Neural cell (in vitro differentiated cells): ENCODE measurements at regions not wholly inside any gene's neighbourhood (a gene's known extent, or its start where the extent isn't known, plus 50 kb on each side); places are given as distances from the start of the nearest gene placed in this dataset.
"Not testable (repeated sequence)": the region's sequence is repeated elsewhere in the genome, so short reads cannot be mapped to it uniquely, and the experiment has no call there.

Experiments used
- H2AFZ ChIP-seq: fragments of 200-600, 300-800 bp; sonication (generic), shearing (Covaris generic); 2 replicates; pipeline ENCODE4 v1.6.0; 2014; ENCODE audit warnings: low read depth, mild to moderate bottlenecking, antibody characterized with exemption, low read length, moderate library complexity
- H3F3A ChIP-seq: fragments of 200-600 bp; shearing (Covaris generic); 2 replicates; pipeline ENCODE4 v1.6.1; 2016; ENCODE audit warnings: mild to moderate bottlenecking, moderate library complexity, mixed read lengths, antibody characterized with exemption, low read length; ENCODE audit not compliant: insufficient read depth, poor library complexity, severe bottlenecking
- H3K27ac ChIP-seq: fragments of 200-600, 300-800 bp; sonication (generic), shearing (Covaris generic); 2 replicates; pipeline ENCODE4 v1.5.1; 2014; ENCODE audit warnings: mild to moderate bottlenecking, low read length, moderate library complexity
- H3K27me3 ChIP-seq: fragments of 300-800, 200-600 bp; sonication (generic), shearing (Covaris generic); 2 replicates; pipeline ENCODE4 v1.6.0; 2014; ENCODE audit warnings: mild to moderate bottlenecking, low read depth, low read length, moderate library complexity; ENCODE audit not compliant: insufficient read depth
- H3K36me3 ChIP-seq: fragments of 300-800, 200-600 bp; sonication (generic), shearing (Covaris generic); 2 replicates; pipeline ENCODE4 v1.5.1; 2014; ENCODE audit warnings: mild to moderate bottlenecking, antibody characterized with exemption, low read length, moderate library complexity; ENCODE audit not compliant: insufficient read depth
- H3K4me2 ChIP-seq: fragments of 300-800, 200-600 bp; sonication (generic), shearing (Covaris generic); 2 replicates; pipeline ENCODE4 v1.6.0; 2014; ENCODE audit warnings: mild to moderate bottlenecking, low read length
- H3K4me3 ChIP-seq: fragments of 300-800, 200-600 bp; sonication (generic), shearing (Covaris generic); 2 replicates; pipeline ENCODE4 v1.5.1; 2014; ENCODE audit warnings: mild to moderate bottlenecking, low read length, moderate library complexity
- H3K79me2 ChIP-seq: fragments of 200-600 bp; shearing (Covaris generic); replicated peaks from 2 replicates; pipeline ENCODE4 v1.6.0; 2014; ENCODE audit warnings: mild to moderate bottlenecking, low read length, moderate library complexity; ENCODE audit not compliant: insufficient read depth
- H3K9ac ChIP-seq: fragments of 300-800, 200-600 bp; sonication (generic), shearing (Covaris generic); 2 replicates; pipeline ENCODE4 v1.6.1; 2016; ENCODE audit warnings: mild to moderate bottlenecking, low read length, mixed read lengths
- H3K9me2 ChIP-seq: fragments of 200-600 bp; shearing (Covaris generic); 2 replicates; pipeline ENCODE4 v1.6.1; 2016; ENCODE audit warnings: mild to moderate bottlenecking, low read length, mixed read lengths; ENCODE audit not compliant: insufficient read depth
- H3K9me3 ChIP-seq: fragments of 200-600, 300-800 bp; sonication (generic), shearing (Covaris generic); 2 replicates; pipeline ENCODE4 v1.6.1; 2016; ENCODE audit warnings: mild to moderate bottlenecking, mixed run types, low read length, moderate library complexity, mixed read lengths
- H4K20me1 ChIP-seq: fragments of 200-600 bp; shearing (Covaris generic); 2 replicates; pipeline ENCODE4 v1.6.1; 2016; ENCODE audit warnings: mild to moderate bottlenecking, mixed run types; ENCODE audit not compliant: insufficient read depth
- CTCF ChIP-seq: fragments of 450-650 bp; IDR thresholded peaks from 2 replicates; pipeline ENCODE4 v1.5.1; 2014; ENCODE audit warnings: antibody characterized with exemption, mild to moderate bottlenecking, moderate library complexity; ENCODE audit not compliant: poor library complexity, severe bottlenecking
- EP300 ChIP-seq: fragments of 450-650 bp; conservative IDR thresholded peaks from 2 replicates; pipeline ENCODE4 v1.6.1; 2014; ENCODE audit warnings: antibody characterized with exemption, mild to moderate bottlenecking, moderate library complexity; ENCODE audit not compliant: poor library complexity, severe bottlenecking
- EZH2 ChIP-seq: fragments of 200-600, 300-800 bp; shearing (Covaris generic), sonication (generic); IDR thresholded peaks from 2 replicates; pipeline ENCODE4 v1.6.1; 2014; ENCODE audit warnings: antibody characterized with exemption, low read length, borderline replicate concordance, mild to moderate bottlenecking; ENCODE audit not compliant: insufficient read depth, poor library complexity, severe bottlenecking
- MXI1 ChIP-seq: fragments of 450-650 bp; conservative IDR thresholded peaks from 2 replicates; pipeline ENCODE4 v1.6.1; 2014; ENCODE audit warnings: antibody characterized with exemption, mild to moderate bottlenecking; ENCODE audit not compliant: poor library complexity, severe bottlenecking
- POLR2AphosphoS5 ChIP-seq: IDR thresholded peaks from 2 replicates; pipeline ENCODE4 v1.6.1; 2012
- RAD21 ChIP-seq: fragments of 450-650 bp; conservative IDR thresholded peaks from 2 replicates; pipeline ENCODE4 v1.6.1; 2014; ENCODE audit warnings: antibody characterized with exemption, mild to moderate bottlenecking, moderate library complexity
- REST ChIP-seq: IDR thresholded peaks from 2 replicates; pipeline ENCODE4 v1.6.1; 2012; ENCODE audit warnings: borderline replicate concordance
- SMC3 ChIP-seq: fragments of 450-650 bp; conservative IDR thresholded peaks from 2 replicates; pipeline ENCODE4 v1.6.1; 2014; ENCODE audit warnings: antibody characterized with exemption, mild to moderate bottlenecking, moderate library complexity; ENCODE audit not compliant: poor library complexity
- TAF1 ChIP-seq: IDR thresholded peaks from 2 replicates; pipeline ENCODE4 v1.6.1; 2012; ENCODE audit warnings: low read depth

- Histone ChIP-seq H3K9ac (no peak overlapping the region), H3K9me3 (no peaks in the 10 kb centered on the region), H3K27ac (no peak overlapping the region), H3K36me3 (no peaks in the 10 kb centered on the region), H3K4me2 (no peak overlapping the region), H3K9me2 (no peaks in the 10 kb centered on the region), H2AFZ (no peak overlapping the region), H4K20me1 (no peaks in the 10 kb centered on the region), H3K27me3 (no peaks in the 10 kb centered on the region), H3F3A (no peaks in the 10 kb centered on the region), H3K4me3 (no peak overlapping the region), H3K79me2 (no peaks in the 10 kb centered on the region)
- TF ChIP-seq SMC3: no peak
- TF ChIP-seq TAF1: no peak
- no peak for TF ChIP-seq RAD21
- no peak for TF ChIP-seq REST
Measured at GRCh38 chr9:71263451-71263850, 142.0 kb upstream of the TRPM3 start.

DNA sequence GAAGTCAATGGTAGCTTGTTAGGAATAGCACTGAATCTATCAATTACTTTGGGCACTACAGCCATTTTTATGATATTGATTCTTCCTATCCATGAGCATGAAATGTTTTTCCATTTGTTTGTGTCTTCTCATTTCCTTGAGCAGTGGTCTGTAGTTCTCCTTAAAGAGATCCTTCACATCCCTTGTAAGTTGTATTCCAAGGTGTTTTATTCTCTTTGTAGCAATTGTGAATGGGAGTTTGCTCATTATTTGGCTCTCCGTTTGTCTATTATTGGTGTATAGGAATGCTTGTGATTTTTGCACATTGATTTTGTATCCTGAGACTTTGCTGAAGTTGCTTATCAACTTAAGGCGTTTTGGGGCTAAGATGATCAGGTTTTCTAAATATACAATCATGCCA is 139.0 kb upstream of the TRPM3 start:
- H3K9me3 ChIP-seq, H3K9me2 ChIP-seq, H3K9ac ChIP-seq, H3K36me3 ChIP-seq, H3K4me3 ChIP-seq, H3F3A ChIP-seq, H2AFZ ChIP-seq, H3K79me2 ChIP-seq, H3K4me2 ChIP-seq, H3K27ac ChIP-seq, H4K20me1 ChIP-seq, H3K27me3 ChIP-seq: not testable (repeated sequence)

DNA sequence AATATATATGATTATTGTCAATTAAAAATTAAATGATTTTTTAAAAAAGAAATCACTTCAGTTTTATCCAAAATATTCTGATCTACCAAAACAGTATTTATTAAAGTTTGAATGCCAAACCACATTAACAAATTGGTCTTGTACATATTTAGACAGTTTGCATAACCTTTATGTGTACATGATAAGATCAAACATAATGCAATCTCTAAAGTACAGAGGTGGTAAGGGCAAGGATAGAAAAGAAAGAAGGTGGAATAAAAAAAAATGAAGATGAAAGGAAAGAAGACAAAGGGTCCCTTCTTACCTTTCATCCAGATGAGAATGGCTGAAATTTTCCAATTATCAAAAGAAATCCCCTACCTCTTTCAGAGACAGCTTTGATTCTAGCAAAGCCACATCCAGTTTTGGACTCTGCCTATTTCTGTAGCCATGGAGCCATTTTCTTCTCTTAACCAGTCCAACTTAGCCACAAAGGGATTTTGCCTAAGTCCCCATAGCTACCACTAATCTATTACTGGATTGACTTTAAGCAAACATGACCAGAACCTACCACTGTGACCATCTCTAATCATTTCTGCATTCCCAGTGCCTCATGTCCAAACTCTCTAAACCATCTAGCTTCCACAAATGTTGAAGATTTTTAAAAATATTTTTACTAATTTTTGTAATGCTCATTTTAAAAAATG is 133.3 kb upstream of the TRPM3 start:
- H4K20me1 ChIP-seq: no peaks in the 10 kb centered on the region
- TF ChIP-seq CTCF (no peak), MXI1 (no peak), EZH2 (no peak), RAD21 (no peak), SMC3 (no peak), REST (no peak), EP300 (no peak), TAF1 (no peak), POLR2AphosphoS5 (no peak)
- no peak overlapping the region for H3K27ac ChIP-seq
- H3K9me3 ChIP-seq: no peaks in the 10 kb centered on the region
- no peaks in the 10 kb centered on the region for H3K36me3 ChIP-seq
- H3K4me3 ChIP-seq: no peak overlapping the region
- H3K4me2 ChIP-seq: no peak overlapping the region
- H3K79me2 ChIP-seq: no peaks in the 10 kb centered on the region
- H3K9ac ChIP-seq: no peak overlapping the region
- H3K27me3 ChIP-seq: no peaks in the 10 kb centered on the region
- H3F3A ChIP-seq: no peaks in the 10 kb centered on the region
- no peak overlapping the region for H2AFZ ChIP-seq
- no peaks in the 10 kb centered on the region for H3K9me2 ChIP-seq
